ENCODE measurements at regions not wholly inside any gene's neighbourhood (a gene's known extent, or its start where the extent isn't known, plus 50 kb on each side); places are given as distances from the start of the nearest gene placed in this dataset.

DNA sequence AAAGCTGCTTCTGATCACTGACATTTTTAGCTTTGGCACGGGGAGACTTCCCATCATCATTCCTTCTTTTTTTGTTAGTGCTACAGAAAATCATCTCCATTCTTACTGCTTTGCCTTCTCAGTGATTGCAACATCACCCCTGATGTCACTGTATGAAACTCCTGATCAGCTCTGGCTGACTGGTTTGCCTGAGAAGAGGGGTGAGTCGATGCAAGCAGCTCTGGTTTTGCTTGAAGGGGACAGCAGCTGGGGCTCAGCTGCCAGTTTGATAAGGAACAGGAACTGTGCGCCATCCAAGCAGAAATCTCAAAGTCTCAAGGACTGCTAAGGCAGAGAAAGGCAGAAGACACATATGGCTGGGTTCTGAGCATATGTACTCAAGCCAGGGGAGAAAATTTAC lies 808.5 kb upstream of the CELF2 start:
- no peak for DNase-seq (ENCODE audit: low spot score)

GRCh38 chr10:10211409-10211808 lies 806.3 kb upstream of the CELF2 start:
- DNase-seq (ENCODE audit: low spot score), result no peak

GRCh38 chr10:10213237-10213636 lies 804.4 kb upstream of the CELF2 start:
- no peak for DNase-seq (ENCODE audit: low spot score)

GRCh38 chr10:10222304-10222841 lies 795.3 kb upstream of the CELF2 start:
- no peak for DNase-seq (ENCODE audit: low spot score)

DNA sequence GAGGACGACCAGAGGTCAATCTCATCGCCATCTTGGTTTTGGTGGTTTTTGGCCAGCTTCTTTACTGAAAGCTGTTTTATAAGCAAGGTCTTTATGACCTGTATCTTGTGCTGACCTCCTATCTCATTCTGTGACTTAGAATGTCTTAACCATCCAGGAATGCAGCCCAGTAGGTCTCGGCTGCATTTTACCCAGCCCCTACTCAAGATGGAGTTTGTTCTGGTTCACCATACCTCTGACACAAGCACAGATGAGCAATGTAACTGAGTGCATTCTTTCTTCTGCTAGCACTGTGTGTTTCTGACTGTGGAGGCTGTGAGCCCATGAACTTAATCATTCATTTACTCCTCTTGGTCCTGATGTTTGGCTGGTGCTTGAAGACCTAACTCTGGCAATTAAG lies 794.5 kb upstream of the CELF2 start:
- DNase-seq (ENCODE audit: low spot score), result no peak

- DNase-seq (ENCODE audit: low spot score), result no peak
These were observed 792.5 kb upstream of the CELF2 start for GRCh38 chr10:10225136-10225676.

- DNase-seq (ENCODE audit: low spot score), result no peak
These were observed 784.4 kb upstream of the CELF2 start for GRCh38 chr10:10233229-10233628.

DNA sequence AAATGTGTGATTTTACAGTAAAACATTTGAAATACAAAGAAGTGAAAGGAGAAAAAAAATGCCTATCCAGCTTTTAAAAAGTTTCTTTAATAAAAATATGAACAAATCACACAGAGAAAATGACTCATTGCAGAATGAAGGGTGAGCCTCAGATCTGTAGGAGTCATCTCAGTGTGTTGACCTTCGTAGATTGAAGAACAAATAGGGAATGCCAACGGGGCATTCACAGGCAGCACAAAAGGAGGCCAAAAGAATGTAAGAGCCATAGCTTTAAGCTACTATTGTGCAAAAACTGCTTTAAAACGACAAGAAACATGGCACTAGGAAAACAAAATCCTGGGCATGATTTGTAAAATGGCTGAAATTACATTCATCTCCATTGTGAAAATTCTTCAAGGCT lies 782.7 kb upstream of the CELF2 start:
- no peak for DNase-seq (ENCODE audit: low spot score)

GRCh38 chr10:10247585-10247984 lies 770.1 kb upstream of the CELF2 start:
- DNase-seq (ENCODE audit: low spot score), result no peak

DNA sequence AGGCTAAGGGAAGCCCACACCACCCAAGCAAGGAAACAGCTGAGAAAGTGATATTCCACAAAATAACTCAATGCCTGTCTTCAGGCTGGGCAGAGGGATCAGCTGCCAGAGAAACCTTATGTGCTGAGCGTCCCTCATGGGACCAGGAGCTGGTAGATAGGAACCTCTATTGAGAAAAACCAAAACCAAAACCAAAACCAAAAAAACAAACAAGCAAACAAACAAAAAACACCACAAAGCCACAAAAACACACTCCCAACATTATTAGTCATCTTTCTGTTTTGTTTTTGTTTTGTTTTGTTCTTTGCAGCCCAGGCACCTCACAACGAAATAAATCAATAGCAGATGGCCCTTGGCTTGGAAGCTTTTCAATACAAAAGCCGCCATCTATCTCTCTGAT lies 760.8 kb upstream of the CELF2 start:
- DNase-seq (ENCODE audit: low spot score), result no peak

DNA sequence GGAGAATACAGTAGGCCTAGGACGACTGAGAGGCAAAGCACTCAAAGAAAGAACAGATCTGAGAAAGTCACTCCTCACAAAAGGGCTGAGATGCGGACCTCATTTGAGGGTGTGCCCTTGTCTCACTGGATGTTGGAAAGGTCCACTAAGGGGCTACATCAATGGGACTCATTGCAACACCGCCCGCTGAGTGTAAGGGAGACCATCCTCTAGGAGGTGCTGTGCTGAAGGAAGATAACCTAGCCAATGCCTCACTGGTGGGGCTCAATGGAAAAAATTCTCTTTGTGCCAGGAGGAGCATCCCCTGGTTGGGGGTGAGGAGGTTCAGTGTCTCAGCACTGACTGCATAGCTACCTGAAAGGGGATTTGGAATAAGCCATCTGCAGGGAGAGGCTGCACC lies 758.7 kb upstream of the CELF2 start:
- DNase-seq (ENCODE audit: low spot score), result no peak

- DNase-seq (ENCODE audit: low spot score), result no peak
These were observed 747.3 kb upstream of the CELF2 start for GRCh38 chr10:10270126-10271050.

DNA sequence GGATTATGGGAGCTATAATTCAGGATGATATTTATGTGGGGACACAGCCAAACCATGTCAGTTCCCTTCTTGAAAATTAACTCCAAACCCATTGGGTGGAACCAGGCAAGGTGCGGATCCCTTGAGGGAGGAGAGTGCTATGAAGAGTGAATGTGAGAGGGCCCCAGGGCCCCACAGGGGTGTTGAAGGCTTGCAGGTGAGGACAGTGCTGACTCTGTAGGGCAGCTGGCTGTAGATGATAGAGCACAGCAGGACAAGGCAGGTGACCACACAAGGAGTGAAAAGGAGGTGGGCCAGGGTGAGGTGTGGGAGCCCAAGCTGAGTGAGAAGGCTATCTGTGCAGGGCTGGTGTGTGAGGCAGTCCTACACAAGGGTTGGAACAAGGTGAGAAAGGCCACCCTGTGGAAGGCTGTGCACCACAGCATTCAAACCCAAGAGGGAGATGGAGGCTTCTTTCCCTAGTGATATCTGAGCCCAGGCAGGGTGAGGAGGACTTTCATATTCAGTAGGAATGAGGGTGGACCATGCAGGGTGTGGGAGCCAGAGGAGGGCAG lies 746.0 kb upstream of the CELF2 start:
- DNase-seq (ENCODE audit: low spot score), result no peak

DNA sequence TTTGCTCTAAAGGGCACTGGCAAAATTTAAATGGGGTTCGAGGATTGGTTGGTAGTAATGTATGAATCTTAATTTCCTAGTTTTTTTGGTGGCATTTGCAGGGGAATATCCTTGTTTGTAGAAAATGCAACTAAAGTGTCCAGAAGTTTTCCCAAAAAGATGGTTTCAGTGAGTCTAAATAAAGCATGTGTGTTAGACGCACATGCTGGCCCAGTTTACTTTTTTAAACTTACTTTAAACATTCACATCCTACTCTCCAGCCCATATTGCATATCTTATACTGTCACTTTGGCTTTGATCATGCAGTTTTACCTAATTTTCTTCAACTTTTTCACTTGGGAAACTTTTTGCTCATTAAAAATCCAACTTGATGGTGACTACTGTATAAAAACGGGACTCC lies 744.0 kb upstream of the CELF2 start:
- no peak for DNase-seq (ENCODE audit: low spot score)

GRCh38 chr10:10279906-10280305 lies 737.8 kb upstream of the CELF2 start:
- no peak for DNase-seq (ENCODE audit: low spot score)

- no peak for DNase-seq (ENCODE audit: low spot score)
These were observed 725.2 kb upstream of the CELF2 start for GRCh38 chr10:10292501-10292900.

DNA sequence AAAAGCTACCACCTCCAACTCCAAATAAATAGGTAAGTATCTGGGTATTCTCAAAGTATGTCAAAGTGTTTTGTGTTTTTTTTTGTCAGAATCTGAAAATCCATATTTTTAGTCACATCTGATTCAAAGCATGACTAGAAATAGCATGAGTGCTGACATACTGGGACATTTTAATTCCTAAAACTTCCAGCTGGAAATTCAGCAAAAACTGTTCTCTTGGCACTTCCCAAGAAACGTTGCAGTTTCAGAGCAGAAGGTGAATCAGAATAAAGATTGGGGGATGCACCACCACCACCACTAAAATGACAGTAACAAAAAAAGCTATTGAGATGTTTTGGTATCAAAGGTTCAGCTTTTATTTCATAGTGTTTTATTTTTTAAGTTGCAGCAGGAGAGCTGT lies 724.6 kb upstream of the CELF2 start:
- DNase-seq (ENCODE audit: low spot score), result no peak

DNA sequence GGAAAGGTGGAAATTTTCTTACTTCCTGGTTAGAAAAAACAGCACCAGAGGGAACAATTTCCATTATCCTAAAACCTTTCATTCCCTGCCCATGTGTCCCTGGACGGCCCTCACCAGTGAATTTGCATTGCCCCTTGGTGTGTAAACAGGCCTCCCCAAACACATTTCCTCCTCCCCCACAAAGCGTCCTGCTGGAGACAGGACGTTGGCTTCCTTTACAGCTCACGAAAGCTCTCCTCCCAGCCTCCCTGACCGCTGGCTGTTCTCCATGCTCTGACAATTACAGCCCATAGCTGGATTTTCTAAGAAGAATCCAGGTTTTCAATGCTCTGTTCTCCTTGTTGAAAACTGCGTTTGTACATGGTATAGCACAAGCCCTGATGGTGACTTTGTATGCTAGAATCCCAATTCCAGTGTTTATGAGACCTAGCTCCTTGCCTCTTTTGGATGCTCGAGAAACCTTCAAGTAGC lies 724.2 kb upstream of the CELF2 start:
- DNase-seq (ENCODE audit: low spot score), result no peak

- DNase-seq (ENCODE audit: low spot score), result no peak
These were observed 723.3 kb upstream of the CELF2 start for GRCh38 chr10:10294184-10294880.

DNA sequence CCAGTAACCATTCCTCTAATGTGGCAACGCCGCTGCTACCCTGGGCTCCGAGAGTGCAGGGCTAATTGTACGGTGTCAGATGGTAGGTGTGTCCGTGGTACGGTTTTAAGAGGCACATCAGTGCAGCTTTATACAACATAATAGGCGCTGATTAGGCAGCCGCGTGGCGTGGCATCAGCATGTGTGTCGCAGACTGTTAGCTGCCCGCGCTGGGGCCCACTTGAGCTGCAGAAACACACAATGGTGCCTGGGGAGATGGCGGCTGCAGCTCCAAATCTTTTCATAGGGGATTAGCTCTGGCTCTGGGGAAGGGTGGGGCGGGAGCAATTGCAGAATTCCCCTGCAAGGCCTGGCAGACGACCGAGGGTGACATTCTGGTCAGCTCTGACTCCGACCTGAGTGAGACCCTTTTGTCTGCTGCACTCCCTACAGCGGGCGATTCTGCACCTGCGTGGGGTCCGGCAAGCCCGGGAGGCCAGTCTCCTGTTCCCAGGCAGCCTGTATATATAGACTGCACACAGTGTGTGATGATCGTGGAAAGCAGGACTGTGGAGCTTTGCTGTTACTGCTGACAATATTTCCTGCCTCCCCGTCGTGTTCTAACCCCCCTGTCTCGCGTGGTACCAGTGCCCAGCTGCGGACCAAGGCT lies 722.7 kb upstream of the CELF2 start:
- DNase-seq (ENCODE audit: low spot score), result no peak

DNA sequence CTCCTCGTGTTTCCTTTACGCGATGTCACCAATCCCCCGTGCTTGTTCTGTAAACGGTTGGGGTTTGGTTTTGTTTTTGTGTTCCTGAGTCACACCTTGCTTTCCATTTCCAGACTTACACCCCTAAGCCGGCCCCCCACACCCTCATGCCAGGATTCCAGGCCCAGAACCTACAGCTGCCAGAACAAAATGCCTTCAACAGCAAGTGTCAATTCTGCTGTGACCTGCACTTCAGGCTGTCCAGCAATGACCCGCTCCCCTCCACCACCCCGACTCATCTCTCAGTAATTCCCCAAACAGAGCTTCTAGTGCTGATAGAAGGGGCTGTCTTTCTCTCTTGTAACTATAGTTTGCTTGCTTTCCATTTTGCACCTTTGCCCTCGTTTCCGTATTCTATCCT lies 722.1 kb upstream of the CELF2 start:
- no peak for DNase-seq (ENCODE audit: low spot score)

DNA sequence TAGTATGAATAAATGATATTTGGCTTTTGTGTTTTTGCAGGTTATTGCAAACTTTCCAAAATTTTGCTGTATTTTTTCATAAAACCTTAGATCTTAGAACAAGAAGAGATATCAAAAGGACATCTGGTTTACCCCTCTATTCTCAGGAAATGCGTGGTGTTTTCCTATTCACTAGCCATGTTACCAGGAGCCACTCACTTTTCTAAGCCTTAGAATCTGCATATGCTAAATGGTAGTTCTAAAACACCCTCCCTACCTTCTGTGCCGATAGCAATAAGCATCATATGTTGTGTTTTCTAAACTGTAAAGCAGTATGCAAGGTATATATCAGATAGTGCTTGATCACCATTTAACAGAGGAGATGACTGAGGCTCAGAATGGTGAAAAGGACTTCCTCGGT lies 715.0 kb upstream of the CELF2 start:
- no peak for DNase-seq (ENCODE audit: low spot score)

Measured in activated CD4-positive, alpha-beta T cell treated with anti-CD3 and anti-CD28 coated beads, Interleukin-2, Interleukin-4, amounts not matched to agents 100 ng/mL and 50 ng/mL, durations not matched to agents 16 hours and 8 hours (primary cell).